ENCODE measurements at regions not wholly inside any gene's neighbourhood (a gene's known extent, or its start where the extent isn't known, plus 50 kb on each side); places are given as distances from the start of the nearest gene placed in this dataset.

DNA sequence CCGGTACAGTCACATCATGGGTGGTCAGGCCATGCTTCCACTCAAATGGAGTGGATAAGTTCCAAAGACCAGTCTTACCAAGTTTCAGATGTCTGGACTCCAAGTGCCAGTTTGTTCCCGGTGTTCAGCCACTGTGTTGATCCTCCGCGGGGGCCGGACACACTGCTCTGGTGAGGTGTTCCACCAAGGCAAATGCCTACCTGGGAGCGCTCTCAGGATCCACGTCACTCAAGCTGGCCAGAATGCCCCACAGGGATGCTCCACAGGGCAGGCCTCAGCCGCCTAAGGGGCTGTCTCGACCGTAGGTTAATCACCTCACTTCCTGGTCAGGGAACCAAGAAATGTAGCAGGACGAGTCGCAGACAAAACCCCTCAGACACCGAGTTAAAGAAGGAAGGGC is 258.0 kb upstream of the GRID2 start:
- TF ChIP-seq, protein P1, sequence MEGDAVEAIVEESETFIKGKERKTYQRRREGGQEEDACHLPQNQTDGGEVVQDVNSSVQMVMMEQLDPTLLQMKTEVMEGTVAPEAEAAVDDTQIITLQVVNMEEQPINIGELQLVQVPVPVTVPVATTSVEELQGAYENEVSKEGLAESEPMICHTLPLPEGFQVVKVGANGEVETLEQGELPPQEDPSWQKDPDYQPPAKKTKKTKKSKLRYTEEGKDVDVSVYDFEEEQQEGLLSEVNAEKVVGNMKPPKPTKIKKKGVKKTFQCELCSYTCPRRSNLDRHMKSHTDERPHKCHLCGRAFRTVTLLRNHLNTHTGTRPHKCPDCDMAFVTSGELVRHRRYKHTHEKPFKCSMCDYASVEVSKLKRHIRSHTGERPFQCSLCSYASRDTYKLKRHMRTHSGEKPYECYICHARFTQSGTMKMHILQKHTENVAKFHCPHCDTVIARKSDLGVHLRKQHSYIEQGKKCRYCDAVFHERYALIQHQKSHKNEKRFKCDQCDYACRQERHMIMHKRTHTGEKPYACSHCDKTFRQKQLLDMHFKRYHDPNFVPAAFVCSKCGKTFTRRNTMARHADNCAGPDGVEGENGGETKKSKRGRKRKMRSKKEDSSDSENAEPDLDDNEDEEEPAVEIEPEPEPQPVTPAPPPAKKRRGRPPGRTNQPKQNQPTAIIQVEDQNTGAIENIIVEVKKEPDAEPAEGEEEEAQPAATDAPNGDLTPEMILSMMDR (IDR thresholded peaks at IDR 0.05; ENCODE audit: control extremely low read depth, extremely low read depth): no peak
- Histone ChIP-seq H3K9ac (ENCODE audit: insufficient read depth in 1 of 2, low read length in 2 of 2) (no peak overlapping the region), H3K36me3 (ENCODE audit: control insufficient read depth in 4 of 4, insufficient read depth in 4 of 4, low read length in 4 of 4) (no peaks in the 10 kb centered on the region), H3K9me3 (ENCODE audit: control insufficient read depth in 4 of 4, insufficient read depth in 3 of 4, low read length in 3 of 4) (no peaks in the 10 kb centered on the region), H3K27ac (ENCODE audit: low read depth in 1 of 2, low read length in 1 of 2) (no peak overlapping the region), H3K4me1 (ENCODE audit: control insufficient read depth in 5 of 5, insufficient read depth in 5 of 5, low read length in 5 of 5) (no peaks in the 10 kb centered on the region), H3K4me3 (no peak overlapping the region), H3K27me3 (ENCODE audit: control insufficient read depth in 3 of 3, insufficient read depth in 3 of 3, low read length in 2 of 3) (no peaks in the 10 kb centered on the region)
- 92 to 94% methylated on average over 13 of the region's 13 CpGs for WGBS, 2 donors
- ATAC-seq (ENCODE audit: insufficient read depth, low FRiP score) (no peak), DNase-seq (no peak)

DNA sequence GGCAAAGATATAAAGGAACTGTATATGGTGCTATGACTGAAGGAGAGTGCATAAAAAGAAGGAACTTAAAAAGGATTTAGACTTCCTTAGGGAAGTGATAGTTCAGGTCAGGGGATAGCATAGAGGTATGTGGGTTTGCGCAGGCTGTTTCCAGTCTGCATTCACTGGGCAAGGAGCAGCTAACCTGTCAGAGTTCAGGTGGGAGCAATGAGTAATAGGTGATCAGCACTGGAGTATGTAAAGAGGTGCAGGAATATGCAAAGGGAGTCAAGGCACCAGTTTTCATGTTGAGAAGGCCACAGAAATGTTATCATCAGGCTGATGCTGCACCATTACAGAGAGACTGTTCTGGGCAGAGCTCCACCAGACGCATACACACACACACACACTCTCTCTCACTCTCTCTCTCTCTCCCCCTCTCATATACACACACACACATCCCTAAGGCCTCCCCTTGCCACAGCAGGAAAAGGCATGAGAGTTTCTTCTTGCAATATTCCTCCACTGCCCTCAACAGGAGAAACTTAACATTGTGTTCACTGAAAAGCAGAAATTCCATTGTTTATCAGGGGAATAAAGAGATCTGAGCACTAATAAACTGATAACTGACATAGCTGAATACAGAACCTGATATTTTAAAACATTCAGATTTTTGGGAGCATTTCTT is 256.4 kb upstream of the GRID2 start:
- H3K4me1 ChIP-seq (ENCODE audit: control insufficient read depth in 5 of 5, insufficient read depth in 5 of 5, low read length in 5 of 5): no peaks in the 10 kb centered on the region
- ATAC-seq (ENCODE audit: insufficient read depth, low FRiP score) (no peak), DNase-seq (peak; percentile 29 to 68 (median 66))
- H3K9ac ChIP-seq (ENCODE audit: insufficient read depth in 1 of 2, low read length in 2 of 2): no peak overlapping the region
- 65 to 68% methylated on average over 2 of the region's 2 CpGs for WGBS, 2 donors
- H3K36me3 ChIP-seq (ENCODE audit: control insufficient read depth in 4 of 4, insufficient read depth in 4 of 4, low read length in 4 of 4): no peaks in the 10 kb centered on the region
- TF ChIP-seq, protein P1 (IDR thresholded peaks at IDR 0.05; ENCODE audit: control extremely low read depth, extremely low read depth): no peak
- no peak overlapping the region for H3K27ac ChIP-seq (ENCODE audit: low read depth in 1 of 2, low read length in 1 of 2)
- no peaks in the 10 kb centered on the region for H3K9me3 ChIP-seq (ENCODE audit: control insufficient read depth in 4 of 4, insufficient read depth in 3 of 4, low read length in 3 of 4)
- H3K27me3 ChIP-seq (ENCODE audit: control insufficient read depth in 3 of 3, insufficient read depth in 3 of 3, low read length in 2 of 3): no peaks in the 10 kb centered on the region
- no peak overlapping the region for H3K4me3 ChIP-seq

DNA sequence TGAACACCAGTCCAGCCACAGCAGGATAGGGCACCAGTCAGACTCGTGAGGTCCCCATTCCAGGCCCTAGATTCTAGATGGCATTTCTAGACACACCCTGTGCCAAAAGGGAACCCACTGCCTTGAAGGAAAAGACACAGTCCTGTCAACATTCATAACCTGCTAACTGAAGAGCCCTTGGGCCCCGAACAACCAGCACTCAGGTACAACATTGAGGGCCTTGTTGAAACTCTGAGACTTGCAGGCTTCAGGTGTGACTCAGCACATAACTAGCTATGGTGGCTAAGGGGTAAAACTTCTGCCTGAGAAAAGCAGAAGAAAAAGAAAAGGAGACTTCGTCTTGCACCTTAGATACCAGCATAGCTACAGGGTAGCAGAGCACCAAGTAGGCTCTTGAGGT is 252.9 kb upstream of the GRID2 start:
- no peak for DNase-seq
- 57 to 71% methylated on average over 3 of the region's 3 CpGs for WGBS, 2 donors
- Histone ChIP-seq H3K36me3 (ENCODE audit: control insufficient read depth in 4 of 4, insufficient read depth in 4 of 4, low read length in 4 of 4) (no peaks in the 10 kb centered on the region), H3K27ac (ENCODE audit: low read depth in 1 of 2, low read length in 1 of 2) (peak overlapping the region in 1 of 2 donors; percentile 21), H3K4me3 (no peak overlapping the region), H3K9ac (ENCODE audit: insufficient read depth in 1 of 2, low read length in 2 of 2) (no peak overlapping the region), H3K9me3 (ENCODE audit: control insufficient read depth in 4 of 4, insufficient read depth in 3 of 4, low read length in 3 of 4) (no peaks in the 10 kb centered on the region), H3K4me1 (ENCODE audit: control insufficient read depth in 5 of 5, insufficient read depth in 5 of 5, low read length in 5 of 5) (no peaks in the 10 kb centered on the region), H3K27me3 (ENCODE audit: control insufficient read depth in 3 of 3, insufficient read depth in 3 of 3, low read length in 2 of 3) (no peaks in the 10 kb centered on the region)
- TF ChIP-seq, protein P1 (IDR thresholded peaks at IDR 0.05; ENCODE audit: control extremely low read depth, extremely low read depth): no peak
- ATAC-seq (ENCODE audit: insufficient read depth, low FRiP score): peak; percentile 77

DNA sequence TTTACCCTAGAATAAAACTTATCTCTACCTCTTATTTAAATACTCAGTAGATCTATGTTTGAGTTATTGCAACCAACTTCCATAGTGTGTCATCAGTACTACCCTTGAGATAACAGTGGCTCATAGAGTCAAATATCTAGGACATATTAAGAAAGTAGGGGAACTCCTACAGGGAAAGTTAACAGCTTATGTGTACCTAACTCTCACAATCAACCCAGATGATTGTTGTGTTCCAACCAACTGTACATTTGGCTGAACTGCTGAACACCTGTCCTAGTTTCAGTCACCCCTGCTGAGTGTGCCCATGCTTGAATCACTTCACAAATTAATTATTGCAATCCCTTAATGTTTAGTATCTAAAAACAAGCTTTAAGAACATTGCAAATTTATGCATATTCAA is 244.2 kb upstream of the GRID2 start:
- no peak for ATAC-seq (ENCODE audit: insufficient read depth, low FRiP score)
- no peaks in the 10 kb centered on the region for H3K27me3 ChIP-seq (ENCODE audit: control insufficient read depth in 3 of 3, insufficient read depth in 3 of 3, low read length in 2 of 3)

More for the DNA sequence above, 244.2 kb upstream of the GRID2 start:
- TF ChIP-seq, protein P1 (IDR thresholded peaks at IDR 0.05; ENCODE audit: control extremely low read depth, extremely low read depth): no peak
- H3K4me1 ChIP-seq (ENCODE audit: control insufficient read depth in 5 of 5, insufficient read depth in 5 of 5, low read length in 5 of 5): no peaks in the 10 kb centered on the region
- H3K9me3 ChIP-seq (ENCODE audit: control insufficient read depth in 4 of 4, insufficient read depth in 3 of 4, low read length in 3 of 4): no peaks in the 10 kb centered on the region
- H3K27ac ChIP-seq (ENCODE audit: low read depth in 1 of 2, low read length in 1 of 2): no peak overlapping the region
- H3K4me3 ChIP-seq: no peak overlapping the region
- no peaks in the 10 kb centered on the region for H3K36me3 ChIP-seq (ENCODE audit: control insufficient read depth in 4 of 4, insufficient read depth in 4 of 4, low read length in 4 of 4)
- DNase-seq: no peak
- no peak overlapping the region for H3K9ac ChIP-seq (ENCODE audit: insufficient read depth in 1 of 2, low read length in 2 of 2)
